ENCODE measurements at regions not wholly inside any gene's neighbourhood (a gene's known extent, or its start where the extent isn't known, plus 50 kb on each side); places are given as distances from the start of the nearest gene placed in this dataset.

- H3K27me3 Mint-ChIP-seq (ENCODE audit: low read depth): no peaks in the 10 kb centered on the region
- peaks cover 14% of the 10 kb centered on the region for H3K9me3 Mint-ChIP-seq
- H3K36me3 Mint-ChIP-seq: no peaks in the 10 kb centered on the region
- no peak for DNase-seq (ENCODE audit: low spot score in 2 of 2, unreplicated experiment in 2 of 2)
- no peak overlapping the region for H3K4me3 Mint-ChIP-seq
- H3K4me1 Mint-ChIP-seq: peaks cover 9% of the 10 kb centered on the region
- H3K27ac Mint-ChIP-seq: peak overlapping the region; percentile 8
- TF ChIP-seq, protein P1, sequence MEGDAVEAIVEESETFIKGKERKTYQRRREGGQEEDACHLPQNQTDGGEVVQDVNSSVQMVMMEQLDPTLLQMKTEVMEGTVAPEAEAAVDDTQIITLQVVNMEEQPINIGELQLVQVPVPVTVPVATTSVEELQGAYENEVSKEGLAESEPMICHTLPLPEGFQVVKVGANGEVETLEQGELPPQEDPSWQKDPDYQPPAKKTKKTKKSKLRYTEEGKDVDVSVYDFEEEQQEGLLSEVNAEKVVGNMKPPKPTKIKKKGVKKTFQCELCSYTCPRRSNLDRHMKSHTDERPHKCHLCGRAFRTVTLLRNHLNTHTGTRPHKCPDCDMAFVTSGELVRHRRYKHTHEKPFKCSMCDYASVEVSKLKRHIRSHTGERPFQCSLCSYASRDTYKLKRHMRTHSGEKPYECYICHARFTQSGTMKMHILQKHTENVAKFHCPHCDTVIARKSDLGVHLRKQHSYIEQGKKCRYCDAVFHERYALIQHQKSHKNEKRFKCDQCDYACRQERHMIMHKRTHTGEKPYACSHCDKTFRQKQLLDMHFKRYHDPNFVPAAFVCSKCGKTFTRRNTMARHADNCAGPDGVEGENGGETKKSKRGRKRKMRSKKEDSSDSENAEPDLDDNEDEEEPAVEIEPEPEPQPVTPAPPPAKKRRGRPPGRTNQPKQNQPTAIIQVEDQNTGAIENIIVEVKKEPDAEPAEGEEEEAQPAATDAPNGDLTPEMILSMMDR (IDR thresholded peaks at IDR 0.05; ENCODE audit: unreplicated experiment): no peak
Measured at GRCh38 chr6:77034161-77034560, 429.1 kb downstream of the HTR1B start.

GRCh38 chr6:77030929-77031674 is 432.2 kb downstream of the HTR1B start:
- Mint-ChIP-seq H3K36me3 (no peaks in the 10 kb centered on the region), H3K4me3 (no peak overlapping the region), H3K27ac (no peak overlapping the region), H3K9me3 (no peaks in the 10 kb centered on the region), H3K4me1 (peaks cover 15% of the 10 kb centered on the region), H3K27me3 (ENCODE audit: low read depth) (no peaks in the 10 kb centered on the region)
- no peak for DNase-seq (ENCODE audit: low spot score in 2 of 2, unreplicated experiment in 2 of 2)
- TF ChIP-seq, protein P1 (IDR thresholded peaks at IDR 0.05; ENCODE audit: unreplicated experiment): no peak

DNA sequence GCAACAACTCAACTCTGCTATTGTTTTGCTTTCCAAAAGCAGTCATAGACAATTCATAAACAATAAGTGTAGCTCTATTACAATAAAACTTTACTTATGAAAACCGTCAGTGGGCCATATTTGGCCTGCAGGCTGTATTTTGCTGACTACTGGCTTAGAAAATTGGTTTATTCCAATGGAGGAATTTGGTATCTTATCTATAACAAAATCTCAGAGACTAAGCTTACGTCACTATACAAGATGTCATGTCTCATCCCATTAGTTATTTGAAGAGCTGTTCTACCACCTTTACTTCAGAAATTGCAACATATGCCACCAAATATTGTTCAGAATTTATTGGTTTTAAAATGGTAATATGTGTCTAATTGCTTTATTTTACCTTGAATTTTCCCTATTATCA is 436.9 kb downstream of the HTR1B start:
- peaks cover 21% of the 10 kb centered on the region for H3K4me1 Mint-ChIP-seq
- no peak overlapping the region for H3K4me3 Mint-ChIP-seq
- no peaks in the 10 kb centered on the region for H3K27me3 Mint-ChIP-seq (ENCODE audit: low read depth)
- H3K36me3 Mint-ChIP-seq: no peaks in the 10 kb centered on the region
- no peak overlapping the region for H3K27ac Mint-ChIP-seq
- TF ChIP-seq, protein P1 (IDR thresholded peaks at IDR 0.05; ENCODE audit: unreplicated experiment): no peak
- H3K9me3 Mint-ChIP-seq: no peaks in the 10 kb centered on the region
- no peak for DNase-seq (ENCODE audit: low spot score in 2 of 2, unreplicated experiment in 2 of 2)

DNA sequence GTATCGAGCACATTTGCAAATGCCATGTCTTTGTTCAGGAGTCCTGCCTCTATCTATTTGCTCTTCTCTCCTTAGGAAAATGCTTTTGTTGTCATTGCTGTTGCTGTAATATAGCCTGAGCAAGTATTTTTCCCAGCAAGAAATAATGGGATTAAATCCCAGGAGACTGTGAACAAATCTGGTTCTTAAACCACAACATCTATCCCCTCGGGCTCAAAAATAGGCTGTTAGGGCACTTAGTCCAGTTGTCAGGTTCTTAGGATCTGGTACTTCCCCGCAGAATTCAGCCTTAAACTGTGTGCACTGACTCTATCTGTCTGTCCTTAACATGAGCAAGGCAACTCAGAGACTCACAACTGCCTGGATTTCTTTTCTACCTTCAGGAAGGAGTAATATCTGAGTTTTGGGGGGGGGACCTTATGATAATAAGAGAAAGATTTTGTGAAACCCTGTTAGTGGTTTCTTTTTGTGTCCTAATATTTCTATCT is 437.5 kb downstream of the HTR1B start:
- Mint-ChIP-seq H3K27me3 (ENCODE audit: low read depth) (no peaks in the 10 kb centered on the region), H3K4me3 (no peak overlapping the region), H3K27ac (no peak overlapping the region), H3K36me3 (no peaks in the 10 kb centered on the region), H3K9me3 (no peaks in the 10 kb centered on the region), H3K4me1 (peaks cover 21% of the 10 kb centered on the region)
- TF ChIP-seq, protein P1 (IDR thresholded peaks at IDR 0.05; ENCODE audit: unreplicated experiment): no peak
- DNase-seq (ENCODE audit: low spot score in 2 of 2, unreplicated experiment in 2 of 2): no peak

DNA sequence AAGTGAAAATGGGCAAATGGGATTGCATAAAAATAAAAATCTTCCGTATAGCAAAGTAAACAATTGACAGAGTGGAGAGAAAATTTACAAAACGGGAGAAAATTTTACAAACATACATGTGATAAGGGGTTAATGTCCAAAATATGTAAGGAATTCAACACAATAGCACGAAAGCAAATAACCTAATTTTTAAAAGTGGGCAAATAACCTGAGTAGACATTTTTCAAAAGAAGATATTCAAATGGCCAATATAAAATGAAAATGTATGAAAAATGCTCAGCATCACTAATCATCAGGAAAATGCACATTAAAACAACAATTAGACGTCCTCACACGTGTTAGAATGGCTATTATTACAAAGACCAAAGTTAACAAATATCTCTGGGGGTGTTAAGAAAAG is 441.5 kb downstream of the HTR1B start:
- no peaks in the 10 kb centered on the region for H3K36me3 Mint-ChIP-seq
- no peaks in the 10 kb centered on the region for H3K27me3 Mint-ChIP-seq (ENCODE audit: low read depth)
- H3K27ac Mint-ChIP-seq: no peak overlapping the region
- TF ChIP-seq, protein P1 (IDR thresholded peaks at IDR 0.05; ENCODE audit: unreplicated experiment): no peak
- no peak overlapping the region for H3K4me3 Mint-ChIP-seq
- H3K4me1 Mint-ChIP-seq: peaks cover 22% of the 10 kb centered on the region
- no peak for DNase-seq (ENCODE audit: low spot score in 2 of 2, unreplicated experiment in 2 of 2)
- no peaks in the 10 kb centered on the region for H3K9me3 Mint-ChIP-seq
